ENCODE measurements at regions not wholly inside any gene's neighbourhood (a gene's known extent, or its start where the extent isn't known, plus 50 kb on each side); places are given as distances from the start of the nearest gene placed in this dataset.

DNA sequence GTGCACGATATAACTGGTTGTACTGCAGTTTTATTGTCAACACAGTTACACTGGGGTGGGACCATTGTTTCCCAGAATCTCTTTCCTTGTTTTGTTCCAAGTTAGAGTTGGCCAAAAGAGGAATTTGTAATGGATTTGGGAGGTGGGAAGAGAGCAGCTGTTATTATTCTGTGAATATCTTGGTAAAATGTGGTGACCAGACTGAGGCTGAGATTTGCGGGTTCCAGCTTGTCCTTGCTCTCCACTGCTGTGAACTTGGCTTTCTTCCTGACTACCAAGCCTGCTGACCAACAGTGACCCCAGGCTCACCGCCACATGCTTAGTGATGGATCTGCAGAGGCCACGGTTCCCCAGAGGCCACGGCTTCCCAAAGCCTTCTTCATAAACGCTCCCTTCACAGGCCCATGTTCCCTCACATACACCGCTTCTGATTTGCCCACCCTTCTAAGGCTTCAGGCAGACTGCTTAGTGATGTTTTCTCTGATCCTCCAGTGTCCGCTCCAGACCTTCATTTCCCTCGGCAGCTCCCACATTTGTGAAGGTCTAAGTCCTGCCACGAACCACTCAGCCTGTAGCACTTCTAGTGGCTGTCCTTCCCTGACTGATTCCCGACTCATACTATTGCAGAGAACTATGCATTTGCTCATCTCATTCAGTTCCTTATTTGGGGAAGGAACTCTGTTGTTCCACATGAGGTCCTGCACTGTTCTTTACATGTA lies 525.5 kb upstream of the RGMA start:
- ChIA-PET CTCF (interaction anchor here (2.0 kb wide), 1 partner anchor 8 kb away, joined by 5 read pairs; no protein-coding TSS in a partner anchor), POLR2A (no interaction called here)
- no peak for DNase-seq (ENCODE audit: extremely low spot score)
- no peak for TF ChIP-seq CTCF (IDR thresholded peaks at IDR 0.05; ENCODE audit: control extremely low read depth, extremely low read depth, low read depth, missing control alignments)

DNA sequence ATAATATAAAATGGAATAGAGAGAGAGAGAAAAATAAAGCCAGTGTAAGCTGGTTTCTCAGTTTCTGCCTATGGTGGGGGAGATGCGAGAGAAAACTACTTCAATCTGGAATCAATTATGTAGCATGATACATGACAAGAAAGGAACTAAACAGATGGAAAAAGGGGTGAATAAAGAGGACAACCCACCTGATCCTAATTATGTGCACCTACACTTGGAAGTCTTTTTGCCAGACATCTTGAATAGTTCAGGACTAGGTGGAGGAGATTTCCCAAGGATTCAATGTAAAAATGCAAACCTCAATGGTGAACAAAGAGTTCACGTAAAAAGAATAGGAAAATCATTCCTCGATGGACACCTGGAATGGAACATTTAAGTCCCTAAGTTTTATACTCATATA lies 524.4 kb upstream of the RGMA start:
- POLR2A ChIA-PET = no interaction called here
- no peak for TF ChIP-seq CTCF (IDR thresholded peaks at IDR 0.05; ENCODE audit: control extremely low read depth, extremely low read depth, low read depth, missing control alignments)
- CTCF ChIA-PET = interaction anchor here (2.0 kb wide), 1 partner anchor 7 kb away, joined by 5 read pairs; no protein-coding TSS in a partner anchor

GRCh38 chr15:93612953-93613352 lies 523.9 kb upstream of the RGMA start:
- ChIA-PET CTCF (no interaction called here), POLR2A (no interaction called here)
- TF ChIP-seq CTCF (IDR thresholded peaks at IDR 0.05; ENCODE audit: control extremely low read depth, extremely low read depth, low read depth, missing control alignments) = no peak
- no peak for DNase-seq (ENCODE audit: extremely low spot score)

More for the DNA sequence above, 524.4 kb upstream of the RGMA start:
- DNase-seq (ENCODE audit: extremely low spot score) = no peak

DNA sequence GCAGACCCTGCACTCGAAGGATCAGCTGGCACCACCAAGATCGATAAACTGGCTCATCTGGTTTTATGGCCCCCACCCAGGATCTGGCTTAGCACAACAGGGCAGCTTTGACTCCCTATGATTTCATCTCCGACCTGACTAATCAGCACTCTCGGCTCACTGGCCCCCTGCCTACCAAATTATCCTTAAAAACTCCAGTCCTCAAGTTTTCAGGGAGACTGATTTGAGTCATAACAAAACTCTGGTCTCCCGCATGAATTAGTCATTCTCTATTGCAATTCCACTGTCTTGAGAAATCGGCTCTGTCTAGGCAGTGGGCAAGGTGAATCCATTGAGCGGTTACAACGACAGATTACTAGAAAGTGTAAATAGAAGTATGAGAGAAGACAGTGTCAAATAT lies 521.9 kb upstream of the RGMA start:
- TF ChIP-seq CTCF (IDR thresholded peaks at IDR 0.05; ENCODE audit: control extremely low read depth, extremely low read depth, low read depth, missing control alignments) = no peak
- DNase-seq (ENCODE audit: extremely low spot score) = no peak
- CTCF ChIA-PET = no interaction called here

DNA sequence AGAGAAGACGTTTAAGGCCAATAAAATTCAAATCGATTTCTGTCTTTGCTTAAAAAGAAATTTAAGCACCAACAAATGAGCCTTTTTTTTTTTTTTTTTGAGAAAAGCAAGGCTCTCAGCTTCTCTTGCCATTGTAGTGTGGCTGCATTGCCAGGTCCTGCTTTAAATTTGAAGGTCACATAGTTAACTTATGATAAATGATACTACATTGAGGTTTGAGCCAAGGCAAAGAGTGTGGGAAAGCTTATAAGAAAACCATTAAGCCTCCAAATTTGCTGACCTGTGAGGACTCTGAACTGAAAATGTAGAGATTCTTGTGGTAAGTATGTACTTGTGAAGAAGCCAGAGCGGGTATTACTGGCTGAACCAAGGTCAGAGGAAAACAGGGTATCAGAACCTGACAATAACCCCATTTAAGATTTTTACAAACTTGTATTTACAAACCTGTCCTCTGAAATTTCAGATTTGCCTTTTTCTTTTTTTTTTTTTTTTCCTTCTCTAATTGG lies 519.7 kb upstream of the RGMA start:
- ChIA-PET CTCF (interaction anchor here (1.3 kb wide), 1 partner anchor 11 kb away, joined by 5 read pairs; no protein-coding TSS in a partner anchor), POLR2A (no interaction called here)
- no peak for TF ChIP-seq CTCF (IDR thresholded peaks at IDR 0.05; ENCODE audit: control extremely low read depth, extremely low read depth, low read depth, missing control alignments)
- DNase-seq (ENCODE audit: extremely low spot score) = no peak

More for the DNA sequence above, 521.9 kb upstream of the RGMA start:
- POLR2A ChIA-PET = no interaction called here

GRCh38 chr15:93603550-93603949 lies 514.5 kb upstream of the RGMA start:
- TF ChIP-seq CTCF (IDR thresholded peaks at IDR 0.05; ENCODE audit: control extremely low read depth, extremely low read depth, low read depth, missing control alignments) = no peak
- ChIA-PET CTCF (no interaction called here), POLR2A (no interaction called here)
- no peak for DNase-seq (ENCODE audit: extremely low spot score)

Data from GM10248 (cell line).